Loucy (cell line): ENCODE measurements at regions not wholly inside any gene's neighbourhood (a gene's known extent, or its start where the extent isn't known, plus 50 kb on each side); places are given as distances from the start of the nearest gene placed in this dataset.

Experiments used
- CTCF ChIP-seq: fragments of 200-600 bp; sonication (generic); conservative IDR thresholded peaks from 2 replicates; pipeline ENCODE4 v1.5.1; 2014; ENCODE audit warnings: mild to moderate bottlenecking, antibody characterized with exemption, low read length
- EZH2phosphoT487 ChIP-seq: fragments of 200-600 bp; IDR thresholded peaks from 2 replicates; pipeline ENCODE4 v1.6.1; 2018; ENCODE audit warnings: antibody characterized with exemption, mild to moderate bottlenecking, moderate library complexity, borderline replicate concordance

- TF ChIP-seq CTCF: no peak
- TF ChIP-seq EZH2phosphoT487: no peak
Observed at GRCh38 chr13:73335210-73335609, 276.4 kb downstream of the KLF5 start.
